ENCODE measurements at regions not wholly inside any gene's neighbourhood (a gene's known extent, or its start where the extent isn't known, plus 50 kb on each side); places are given as distances from the start of the nearest gene placed in this dataset.

GRCh38 chr21:27674041-27674615, 707.2 kb upstream of the ADAMTS5 start:
- DNase-seq (ENCODE audit: low read depth) = peak; percentile 68

DNA sequence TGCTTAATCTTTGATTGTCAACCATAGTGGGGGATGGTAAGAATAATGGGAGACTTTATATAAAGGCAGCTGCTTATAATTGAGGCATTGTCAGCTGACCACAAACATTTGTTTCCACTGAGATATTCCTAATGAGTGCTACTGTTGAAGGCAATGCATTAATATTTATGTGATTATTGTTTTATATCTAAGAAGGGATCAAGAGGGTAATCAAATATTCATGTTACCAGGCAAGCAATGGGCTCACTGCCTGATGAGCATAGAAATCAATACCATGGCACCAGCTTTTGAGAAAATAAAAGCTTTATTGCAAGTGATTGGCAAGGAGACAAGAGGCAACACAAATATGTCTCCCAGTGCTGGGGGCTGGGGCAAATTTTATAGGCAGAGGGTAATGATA, 706.7 kb upstream of the ADAMTS5 start:
- DNase-seq (ENCODE audit: low read depth) = no peak

- no peak for DNase-seq (ENCODE audit: low read depth)
Observed at GRCh38 chr21:27671207-27671606, 704.3 kb upstream of the ADAMTS5 start.

GRCh38 chr21:27653481-27653880, 686.6 kb upstream of the ADAMTS5 start:
- no peak for DNase-seq (ENCODE audit: low read depth)

DNA sequence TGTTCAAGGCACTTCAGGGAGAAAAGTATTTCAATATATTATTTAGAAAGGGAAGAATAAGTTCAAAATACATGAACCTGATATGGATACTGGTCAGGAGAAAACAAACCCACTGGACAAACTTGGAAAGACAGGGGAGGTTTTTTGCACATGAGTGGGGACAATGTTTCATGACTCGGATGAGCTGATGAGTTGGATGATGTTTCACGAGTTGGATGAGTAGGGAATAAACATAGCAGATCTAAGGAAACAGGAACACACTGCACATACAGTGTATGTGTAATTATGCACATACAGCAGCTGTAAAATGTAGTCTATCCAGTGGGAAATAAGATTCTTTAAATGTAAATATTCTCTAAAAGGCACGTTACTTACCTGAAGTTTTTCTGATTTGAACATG, 682.9 kb upstream of the ADAMTS5 start:
- DNase-seq (ENCODE audit: low read depth) = peak; percentile 6

GRCh38 chr21:27649323-27649722, 682.4 kb upstream of the ADAMTS5 start:
- DNase-seq (ENCODE audit: low read depth) = peak; percentile 87

DNA sequence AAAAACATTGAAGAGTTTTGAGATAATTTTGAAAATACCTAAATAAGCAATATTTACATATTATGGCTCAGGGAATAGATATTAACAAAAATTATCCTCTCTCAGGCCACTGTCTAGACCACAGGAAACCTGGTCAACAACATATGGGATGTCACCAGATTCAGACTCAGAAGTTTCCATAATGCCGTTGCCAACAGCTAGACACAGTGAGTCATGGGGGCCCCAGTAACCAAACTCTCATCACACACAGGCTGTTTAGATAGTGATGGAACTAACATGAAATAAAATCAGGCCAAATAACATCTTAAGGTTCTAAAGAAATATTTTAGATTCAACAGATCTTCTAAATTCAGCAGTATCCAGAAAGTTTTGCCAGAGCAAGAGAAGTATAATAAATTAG, 681.7 kb upstream of the ADAMTS5 start:
- DNase-seq (ENCODE audit: low read depth) = peak; percentile 78

- DNase-seq (ENCODE audit: low read depth) = no peak
Observed at GRCh38 chr21:27647921-27648320, 681.0 kb upstream of the ADAMTS5 start.

DNA sequence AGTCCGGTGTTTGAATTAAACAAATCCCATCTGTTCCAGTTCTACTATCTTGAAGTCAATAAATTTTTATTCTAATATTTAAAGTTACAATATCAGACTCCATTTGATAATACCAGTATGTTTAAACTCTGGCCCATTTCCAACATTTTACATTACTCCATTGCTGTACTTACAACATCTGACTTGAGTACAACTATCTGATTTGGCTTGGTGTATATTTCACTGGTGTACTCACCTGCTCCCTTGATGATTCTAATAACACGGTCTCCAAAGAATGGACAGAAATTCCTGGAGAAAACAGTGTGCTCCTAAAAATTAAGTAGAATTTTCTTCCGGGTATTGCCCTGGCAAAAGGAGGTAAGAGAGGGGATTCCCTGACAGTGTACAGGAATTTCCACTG, 680.5 kb upstream of the ADAMTS5 start:
- DNase-seq (ENCODE audit: low read depth) = no peak

GRCh38 chr21:27646691-27647090, 679.8 kb upstream of the ADAMTS5 start:
- DNase-seq (ENCODE audit: low read depth) = no peak

DNA sequence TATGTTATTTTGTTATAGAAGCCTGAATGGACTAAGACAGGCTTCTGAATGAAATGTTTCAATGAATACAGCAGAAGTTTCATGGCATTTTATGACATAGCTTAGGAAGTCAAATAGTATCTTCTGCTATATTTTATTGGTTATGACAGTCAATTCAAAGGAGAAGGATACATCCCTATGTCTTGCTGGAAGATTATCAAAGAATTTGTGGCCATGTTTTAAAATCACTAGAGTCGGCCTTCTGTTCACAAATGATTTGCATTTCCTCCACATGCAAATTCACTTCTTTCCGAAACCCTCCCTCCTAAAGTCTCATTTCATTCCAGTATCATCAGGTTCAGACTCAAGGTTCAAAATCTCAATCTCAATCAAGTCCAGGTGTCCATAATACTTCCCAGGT, 679.2 kb upstream of the ADAMTS5 start:
- DNase-seq (ENCODE audit: low read depth) = no peak

GRCh38 chr21:27645285-27645684, 678.4 kb upstream of the ADAMTS5 start:
- no peak for DNase-seq (ENCODE audit: low read depth)

DNA sequence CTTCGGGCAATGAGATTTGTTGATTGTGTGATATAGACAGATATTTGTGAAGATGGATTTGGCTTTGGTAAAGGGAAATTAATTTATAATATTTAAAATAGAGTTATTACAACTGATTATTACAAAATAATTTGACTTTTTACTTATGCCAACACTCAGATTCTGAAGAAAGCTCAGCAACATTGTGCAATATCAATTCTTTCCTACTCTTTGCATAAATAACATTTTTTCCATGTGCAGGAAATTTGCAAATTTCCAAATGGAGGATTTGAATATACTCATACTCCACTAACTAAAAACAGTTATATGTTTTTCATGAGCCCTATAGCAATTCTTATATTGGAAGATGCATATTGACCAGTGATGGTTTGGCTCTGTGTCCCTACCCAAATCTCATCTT, 676.4 kb upstream of the ADAMTS5 start:
- DNase-seq (ENCODE audit: low read depth) = no peak

DNA sequence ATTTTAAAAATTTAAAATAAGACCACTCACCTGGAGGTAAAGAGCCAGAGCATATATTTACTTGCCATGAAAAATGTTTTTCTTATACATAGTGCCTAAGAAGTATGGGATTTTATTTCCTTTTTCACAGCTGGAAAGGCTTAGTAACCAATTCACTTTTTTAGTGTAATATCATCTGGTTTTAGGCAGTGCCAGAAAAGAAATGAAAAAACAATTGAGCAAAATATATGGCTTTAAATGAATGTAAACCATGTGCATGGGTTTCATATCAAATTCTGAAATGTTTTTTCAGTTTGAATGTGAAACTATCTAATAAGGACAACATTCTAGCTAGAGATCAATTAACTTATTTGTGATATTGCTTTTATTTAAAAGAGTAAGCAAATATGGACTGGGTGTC, 672.4 kb upstream of the ADAMTS5 start:
- no peak for DNase-seq (ENCODE audit: low read depth)

DNA sequence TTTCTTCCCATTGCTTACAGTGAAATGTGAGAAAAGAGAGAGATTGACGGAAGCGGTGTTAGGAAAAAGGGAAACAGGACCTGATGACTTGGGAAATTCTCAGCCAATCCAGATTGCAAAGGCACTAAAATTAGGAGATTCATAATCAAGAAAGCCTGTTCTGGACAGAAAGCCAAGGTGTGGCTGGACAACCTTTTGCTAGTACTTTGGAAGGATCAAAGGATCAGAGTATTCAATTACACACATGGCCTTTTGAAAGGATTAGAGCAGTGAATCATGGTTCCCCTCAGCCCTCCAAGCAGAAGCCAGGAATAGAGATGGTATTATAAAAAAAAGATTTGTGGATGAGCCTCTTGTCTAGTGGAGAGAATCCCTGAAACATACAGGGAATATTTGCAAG, 669.8 kb upstream of the ADAMTS5 start:
- DNase-seq (ENCODE audit: low read depth) = no peak

DNA sequence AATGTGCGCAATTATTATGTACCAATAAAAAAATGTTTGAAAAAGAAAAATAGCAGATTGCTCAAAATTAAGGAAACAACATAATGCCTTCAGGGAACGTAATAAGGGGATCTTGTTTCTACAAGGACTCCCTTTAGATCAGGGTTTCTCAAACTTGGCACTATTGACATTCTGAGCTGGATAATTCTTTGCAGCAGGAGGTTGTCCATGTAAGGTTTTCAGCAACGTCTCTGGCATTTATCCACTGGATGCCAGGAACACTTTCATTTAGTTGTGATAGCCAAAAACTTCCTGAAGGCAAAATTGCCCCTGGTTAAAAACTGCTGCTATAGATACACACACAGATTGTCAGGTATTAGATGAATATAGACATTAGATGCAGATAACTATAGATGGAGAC, 666.7 kb upstream of the ADAMTS5 start:
- DNase-seq (ENCODE audit: low read depth) = no peak

DNA sequence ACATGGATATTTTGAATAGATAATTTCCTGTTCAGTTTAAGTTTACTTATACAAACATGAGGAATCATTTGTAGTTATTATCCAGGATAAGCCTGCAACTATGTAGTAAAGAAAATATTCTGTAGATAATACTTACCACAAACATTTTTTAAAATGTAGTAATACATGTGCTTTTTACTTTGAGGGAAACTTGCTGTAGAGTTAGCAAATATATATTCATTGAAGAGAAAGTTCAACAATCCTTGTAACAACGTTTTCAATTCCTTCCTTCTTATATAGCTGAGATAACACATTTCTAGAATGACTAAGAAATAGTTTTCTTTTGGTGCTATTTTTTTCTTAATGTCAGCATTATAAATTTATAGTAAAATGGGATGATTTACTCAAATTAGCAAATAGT, 664.6 kb upstream of the ADAMTS5 start:
- no peak for DNase-seq (ENCODE audit: low read depth)

- DNase-seq (ENCODE audit: low read depth) = no peak
Observed at GRCh38 chr21:27622631-27623030, 655.7 kb upstream of the ADAMTS5 start.

- no peak for DNase-seq (ENCODE audit: low read depth)
Observed at GRCh38 chr21:27614231-27614630, 647.3 kb upstream of the ADAMTS5 start.

DNA sequence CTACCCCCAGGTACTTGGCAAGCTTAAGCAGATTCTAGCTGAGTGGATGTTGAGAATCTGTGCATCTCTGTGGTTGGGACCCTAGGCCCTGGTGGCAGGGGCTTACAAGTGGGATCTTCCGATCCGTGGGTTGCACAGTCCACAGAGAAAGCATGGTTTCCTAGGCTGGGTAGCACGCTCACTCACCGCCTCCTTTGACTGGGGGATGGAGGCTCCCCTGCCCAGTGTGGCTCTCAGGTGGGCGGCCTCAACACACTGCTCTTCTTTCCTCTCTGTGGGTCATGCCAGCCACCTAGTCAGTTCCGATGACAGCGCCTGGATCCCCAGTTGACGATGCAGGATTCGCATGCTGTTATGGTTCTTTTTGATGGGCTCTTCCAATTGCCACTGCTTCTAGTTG, 639.5 kb upstream of the ADAMTS5 start:
- no peak for DNase-seq (ENCODE audit: low read depth)

GRCh38 chr21:27596196-27596595, 629.3 kb upstream of the ADAMTS5 start:
- DNase-seq (ENCODE audit: low read depth) = no peak

DNA sequence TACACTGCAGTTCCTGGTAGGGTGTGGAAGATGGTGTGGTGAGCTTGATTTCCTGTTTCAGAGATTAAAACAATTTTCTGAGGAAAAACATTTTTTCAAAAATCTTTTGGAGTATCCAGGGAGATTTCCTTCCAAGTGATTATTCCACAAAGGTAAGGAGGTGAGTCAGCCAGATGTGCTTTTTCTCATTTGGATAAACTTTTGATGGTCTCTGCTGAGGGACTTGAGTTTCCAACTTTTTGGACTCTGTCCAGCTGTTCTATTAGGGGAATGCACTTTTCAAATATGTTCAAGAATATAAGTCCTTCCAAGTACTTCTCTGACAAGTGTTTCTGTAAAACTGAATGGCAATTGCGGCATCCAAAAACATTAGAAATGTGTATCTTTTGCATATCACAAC, 628.8 kb upstream of the ADAMTS5 start:
- no peak for DNase-seq (ENCODE audit: low read depth)

GRCh38 chr21:27590271-27590670, 623.4 kb upstream of the ADAMTS5 start:
- peak; percentile 90 for DNase-seq (ENCODE audit: low read depth)

- no peak for DNase-seq (ENCODE audit: low read depth)
Observed at GRCh38 chr21:27589781-27590180, 622.9 kb upstream of the ADAMTS5 start.
